ENCODE measurements at regions not wholly inside any gene's neighbourhood (a gene's known extent, or its start where the extent isn't known, plus 50 kb on each side); places are given as distances from the start of the nearest gene placed in this dataset.
"Not testable (repeated sequence)": the region's sequence is repeated elsewhere in the genome, so short reads cannot be mapped to it uniquely, and the experiment has no call there.

DNA sequence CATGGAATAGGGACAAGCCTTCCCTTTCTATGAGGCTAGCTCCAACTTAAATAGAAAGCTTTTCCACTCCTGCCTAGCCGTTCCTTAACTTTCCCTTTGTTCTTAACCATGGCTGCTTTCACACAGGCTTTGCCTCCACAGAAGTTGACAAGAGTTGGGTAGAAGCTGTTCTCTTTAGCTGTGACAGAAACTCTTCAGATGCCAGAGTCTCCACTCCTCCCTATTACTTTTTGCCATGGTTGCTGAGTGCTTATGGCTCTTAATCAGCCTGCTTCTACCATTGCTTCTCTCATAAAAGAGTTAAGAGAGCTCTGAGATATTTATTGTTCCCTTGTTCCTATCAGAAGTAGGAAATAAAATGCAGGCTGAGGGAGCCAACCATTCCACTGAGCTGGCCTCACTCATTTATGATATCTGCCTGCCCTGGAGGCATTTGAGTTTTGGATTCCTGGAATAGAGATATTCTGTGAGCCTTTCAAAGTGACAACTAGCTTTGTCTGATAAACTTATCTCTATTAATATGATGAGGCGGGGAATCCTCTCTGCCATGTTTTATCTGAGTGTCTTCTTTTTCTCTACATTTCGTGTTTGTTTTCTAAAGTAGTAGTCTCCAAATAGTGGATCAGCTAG, 162.6 kb downstream of the DMAC1 start:
- no peaks in the 10 kb centered on the region for H3K36me3 Mint-ChIP-seq (ENCODE audit: insufficient read depth)
- H3K9me3 Mint-ChIP-seq (ENCODE audit: low read depth): peaks cover 3% of the 10 kb centered on the region
- DNase-seq (ENCODE audit: low spot score, unreplicated experiment): no peak
- peaks cover 13% of the 10 kb centered on the region for H3K4me1 Mint-ChIP-seq (ENCODE audit: low read depth)
- H3K4me3 Mint-ChIP-seq (ENCODE audit: low read depth): no peak overlapping the region
- TF ChIP-seq, protein P1, sequence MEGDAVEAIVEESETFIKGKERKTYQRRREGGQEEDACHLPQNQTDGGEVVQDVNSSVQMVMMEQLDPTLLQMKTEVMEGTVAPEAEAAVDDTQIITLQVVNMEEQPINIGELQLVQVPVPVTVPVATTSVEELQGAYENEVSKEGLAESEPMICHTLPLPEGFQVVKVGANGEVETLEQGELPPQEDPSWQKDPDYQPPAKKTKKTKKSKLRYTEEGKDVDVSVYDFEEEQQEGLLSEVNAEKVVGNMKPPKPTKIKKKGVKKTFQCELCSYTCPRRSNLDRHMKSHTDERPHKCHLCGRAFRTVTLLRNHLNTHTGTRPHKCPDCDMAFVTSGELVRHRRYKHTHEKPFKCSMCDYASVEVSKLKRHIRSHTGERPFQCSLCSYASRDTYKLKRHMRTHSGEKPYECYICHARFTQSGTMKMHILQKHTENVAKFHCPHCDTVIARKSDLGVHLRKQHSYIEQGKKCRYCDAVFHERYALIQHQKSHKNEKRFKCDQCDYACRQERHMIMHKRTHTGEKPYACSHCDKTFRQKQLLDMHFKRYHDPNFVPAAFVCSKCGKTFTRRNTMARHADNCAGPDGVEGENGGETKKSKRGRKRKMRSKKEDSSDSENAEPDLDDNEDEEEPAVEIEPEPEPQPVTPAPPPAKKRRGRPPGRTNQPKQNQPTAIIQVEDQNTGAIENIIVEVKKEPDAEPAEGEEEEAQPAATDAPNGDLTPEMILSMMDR (IDR thresholded peaks at IDR 0.05; ENCODE audit: unreplicated experiment): no peak
- H3K27me3 Mint-ChIP-seq: no peaks in the 10 kb centered on the region
- no peak overlapping the region for H3K27ac Mint-ChIP-seq

DNA sequence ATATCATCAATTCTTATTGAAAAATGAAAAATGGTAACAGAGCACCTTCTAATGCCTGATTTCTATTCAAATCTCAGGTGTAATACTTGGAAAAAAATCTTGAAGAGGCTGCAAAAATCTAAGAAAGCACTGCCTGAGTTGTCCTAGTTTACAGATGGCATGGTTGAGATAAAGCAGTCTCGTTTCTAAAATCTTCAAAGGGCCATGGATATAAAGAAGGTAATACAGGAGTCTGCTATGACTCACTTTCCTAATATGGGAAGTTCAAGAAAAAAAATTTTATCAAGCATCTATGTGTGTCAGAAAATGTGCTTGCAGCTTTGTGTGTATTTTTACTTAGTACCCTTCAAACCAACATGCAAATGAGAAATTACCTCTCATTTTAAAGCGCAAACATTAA, 163.3 kb downstream of the DMAC1 start:
- Mint-ChIP-seq H3K27ac (no peak overlapping the region), H3K4me1 (ENCODE audit: low read depth) (peaks cover 13% of the 10 kb centered on the region), H3K36me3 (ENCODE audit: insufficient read depth) (peaks cover 2% of the 10 kb centered on the region), H3K9me3 (ENCODE audit: low read depth) (peaks cover 8% of the 10 kb centered on the region), H3K27me3 (no peaks in the 10 kb centered on the region), H3K4me3 (ENCODE audit: low read depth) (no peak overlapping the region)
- TF ChIP-seq, protein P1 (IDR thresholded peaks at IDR 0.05; ENCODE audit: unreplicated experiment): no peak
- no peak for DNase-seq (ENCODE audit: low spot score, unreplicated experiment)

DNA sequence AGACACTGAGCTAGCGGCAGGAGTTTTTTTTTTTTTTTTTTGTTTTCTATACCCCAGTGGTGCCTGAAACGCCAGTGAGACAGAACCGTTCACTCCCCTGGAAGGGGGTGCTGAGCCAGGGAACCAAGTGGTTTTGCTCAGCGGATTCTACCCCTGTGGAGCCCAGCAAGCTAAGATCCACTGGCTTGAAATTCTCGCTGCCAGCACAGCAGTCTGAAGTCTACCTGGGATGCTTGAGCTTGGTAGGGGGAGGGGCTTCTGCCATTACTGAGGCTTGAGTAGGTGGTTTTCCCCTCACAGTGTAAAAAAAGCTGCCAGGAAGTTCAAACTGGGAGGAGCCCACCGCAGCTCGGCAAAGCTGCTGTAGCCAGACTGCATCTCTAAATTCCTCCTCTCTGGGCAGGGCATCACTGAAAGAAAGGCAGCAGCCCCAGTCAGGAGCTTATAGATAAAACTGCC, 173.0 kb downstream of the DMAC1 start:
- H3K27ac Mint-ChIP-seq; DNase-seq (ENCODE audit: low spot score, unreplicated experiment); H3K4me1 Mint-ChIP-seq (ENCODE audit: low read depth); H3K4me3 Mint-ChIP-seq (ENCODE audit: low read depth); H3K36me3 Mint-ChIP-seq (ENCODE audit: insufficient read depth): not testable (repeated sequence)
- Mint-ChIP-seq H3K9me3 (ENCODE audit: low read depth) (peaks cover 20% of the 10 kb centered on the region), H3K27me3 (peaks cover 19% of the 10 kb centered on the region)

DNA sequence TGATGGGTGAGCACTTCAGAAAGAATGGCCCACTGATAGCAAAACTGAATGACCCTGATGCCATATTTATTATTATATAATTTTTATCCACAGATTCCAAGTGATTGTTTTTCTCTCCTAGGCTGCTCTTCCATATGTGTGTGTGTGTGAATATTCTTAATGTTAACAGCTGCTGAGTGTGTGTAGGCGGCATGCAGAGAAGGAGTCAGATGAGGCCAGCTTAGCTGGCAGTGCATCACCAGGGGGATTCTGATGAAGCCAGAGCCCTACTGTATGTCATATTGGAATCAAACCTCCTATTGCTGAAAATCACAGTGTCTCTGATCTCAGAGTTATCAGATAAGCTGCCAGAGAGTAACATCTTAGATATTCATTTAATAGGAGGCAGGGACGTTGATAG, 177.1 kb downstream of the DMAC1 start:
- H3K27ac Mint-ChIP-seq: no peak overlapping the region
- peaks cover 11% of the 10 kb centered on the region for H3K27me3 Mint-ChIP-seq
- DNase-seq (ENCODE audit: low spot score, unreplicated experiment): no peak
- no peak overlapping the region for H3K4me3 Mint-ChIP-seq (ENCODE audit: low read depth)
- H3K9me3 Mint-ChIP-seq (ENCODE audit: low read depth): peaks cover 3% of the 10 kb centered on the region
- H3K36me3 Mint-ChIP-seq (ENCODE audit: insufficient read depth): no peaks in the 10 kb centered on the region
- no peaks in the 10 kb centered on the region for H3K4me1 Mint-ChIP-seq (ENCODE audit: low read depth)
- TF ChIP-seq, protein P1 (IDR thresholded peaks at IDR 0.05; ENCODE audit: unreplicated experiment): no peak

DNA sequence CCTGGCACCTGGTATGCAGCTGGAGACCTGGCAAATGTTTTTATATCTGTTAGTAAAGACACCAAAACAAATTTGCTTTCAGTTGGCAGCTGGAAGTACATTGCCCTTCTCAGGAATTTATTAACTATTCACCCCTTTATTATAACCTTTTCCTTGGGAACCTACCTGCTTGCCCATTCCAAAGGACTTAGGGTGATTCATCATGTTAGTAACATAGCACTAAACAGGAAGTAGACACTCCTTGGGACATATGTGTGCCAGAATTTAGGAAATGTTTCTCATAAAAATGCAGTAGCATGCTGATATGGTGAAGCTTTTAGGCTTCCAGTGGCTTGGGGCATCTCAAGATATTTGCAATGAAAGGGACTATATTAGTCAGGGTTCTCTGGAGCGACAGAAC, 184.2 kb downstream of the DMAC1 start:
- Mint-ChIP-seq H3K4me3 (ENCODE audit: low read depth) (no peak overlapping the region), H3K27me3 (no peaks in the 10 kb centered on the region), H3K4me1 (ENCODE audit: low read depth) (no peaks in the 10 kb centered on the region), H3K27ac (no peak overlapping the region), H3K36me3 (ENCODE audit: insufficient read depth) (no peaks in the 10 kb centered on the region), H3K9me3 (ENCODE audit: low read depth) (peaks cover 6% of the 10 kb centered on the region)
- TF ChIP-seq, protein P1 (IDR thresholded peaks at IDR 0.05; ENCODE audit: unreplicated experiment): no peak
- DNase-seq (ENCODE audit: low spot score, unreplicated experiment): no peak

DNA sequence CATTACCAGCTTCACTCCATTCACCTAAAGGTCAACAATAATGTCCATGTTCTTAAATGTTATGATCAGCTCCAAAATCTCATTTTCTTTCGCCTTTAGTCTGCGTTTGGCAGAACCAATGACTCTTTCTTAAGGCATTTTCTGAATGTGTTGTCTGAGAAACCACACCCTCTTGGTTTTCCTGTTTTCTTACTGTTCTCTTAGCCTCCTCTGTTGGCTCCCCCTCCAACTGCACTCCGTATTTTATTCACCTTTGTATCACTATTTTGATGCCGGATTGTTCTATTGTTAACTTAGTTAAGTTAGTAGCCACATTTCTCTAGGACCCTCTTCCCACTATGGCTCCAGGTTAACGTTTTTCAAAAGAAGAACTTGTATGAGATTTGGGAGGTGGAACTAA, 185.6 kb downstream of the DMAC1 start:
- TF ChIP-seq, protein P1 (IDR thresholded peaks at IDR 0.05; ENCODE audit: unreplicated experiment): no peak
- Mint-ChIP-seq H3K36me3 (ENCODE audit: insufficient read depth) (no peaks in the 10 kb centered on the region), H3K4me3 (ENCODE audit: low read depth) (no peak overlapping the region), H3K9me3 (ENCODE audit: low read depth) (peaks cover 6% of the 10 kb centered on the region), H3K27ac (no peak overlapping the region), H3K27me3 (no peaks in the 10 kb centered on the region), H3K4me1 (ENCODE audit: low read depth) (no peaks in the 10 kb centered on the region)
- no peak for DNase-seq (ENCODE audit: low spot score, unreplicated experiment)

Measured in progenitor cell of endocrine pancreas (in vitro differentiated cells).